ENCODE measurements at regions not wholly inside any gene's neighbourhood (a gene's known extent, or its start where the extent isn't known, plus 50 kb on each side); places are given as distances from the start of the nearest gene placed in this dataset.

DNA sequence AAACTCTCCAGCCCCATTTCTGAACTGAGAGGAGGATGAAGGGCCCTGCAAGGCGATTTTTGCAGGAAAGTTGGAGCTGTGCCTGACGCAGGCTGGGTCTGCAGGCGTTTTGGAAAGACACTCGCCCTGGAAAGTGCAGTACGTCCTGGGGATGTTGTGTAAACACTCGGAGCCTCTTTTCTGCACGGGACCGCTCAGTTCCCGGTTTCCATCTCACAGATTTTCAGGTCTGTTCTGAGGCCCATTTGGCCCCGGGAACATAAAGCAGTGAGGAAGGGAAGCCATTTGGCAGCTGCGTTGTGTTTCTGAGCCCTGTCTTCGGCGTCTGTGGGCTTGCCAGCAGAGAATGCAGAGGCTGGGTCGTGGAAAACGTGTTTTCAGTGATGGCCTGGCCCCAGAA lies 655.0 kb upstream of the MGMT start:
- WGBS, result 70% methylated on average over 15 of the region's 15 CpGs
- H3K4me3 ChIP-seq (ENCODE audit: low read depth in 1 of 3, low read length in 3 of 3), result no peak overlapping the region
- H3K9ac ChIP-seq (ENCODE audit: low read depth in 1 of 2, low read length in 2 of 2), result no peak overlapping the region
- H3K36me3 ChIP-seq (ENCODE audit: control insufficient read depth in 4 of 4, insufficient read depth in 3 of 4, low read depth in 1 of 4, low read length in 3 of 4), result no peaks in the 10 kb centered on the region
- TF ChIP-seq FOXA2 (IDR thresholded peaks at IDR 0.05) (no peak), FOXA1 (IDR thresholded peaks at IDR 0.05) (no peak), JUND (IDR thresholded peaks at IDR 0.05) (no peak), EGR1 (IDR thresholded peaks at IDR 0.05; ENCODE audit: low read depth in 2 of 2) (no peak), SP1 (IDR thresholded peaks at IDR 0.05) (no peak), RAD21 (IDR thresholded peaks at IDR 0.05) (no peak), HNF4G (IDR thresholded peaks at IDR 0.05) (no peak), RXRA (IDR thresholded peaks at IDR 0.05) (no peak), YY1 (IDR thresholded peaks at IDR 0.05) (no peak), GABPA (IDR thresholded peaks at IDR 0.05 in 1 of 2, conservative IDR thresholded peaks at IDR 0.05 in 1 of 2) (no peak), HNF4A (conservative IDR thresholded peaks at IDR 0.05) (no peak), NR2F2 (IDR thresholded peaks at IDR 0.05) (no peak), TAF1 (conservative IDR thresholded peaks at IDR 0.05) (no peak)
- TF ChIP-seq, protein P1, sequence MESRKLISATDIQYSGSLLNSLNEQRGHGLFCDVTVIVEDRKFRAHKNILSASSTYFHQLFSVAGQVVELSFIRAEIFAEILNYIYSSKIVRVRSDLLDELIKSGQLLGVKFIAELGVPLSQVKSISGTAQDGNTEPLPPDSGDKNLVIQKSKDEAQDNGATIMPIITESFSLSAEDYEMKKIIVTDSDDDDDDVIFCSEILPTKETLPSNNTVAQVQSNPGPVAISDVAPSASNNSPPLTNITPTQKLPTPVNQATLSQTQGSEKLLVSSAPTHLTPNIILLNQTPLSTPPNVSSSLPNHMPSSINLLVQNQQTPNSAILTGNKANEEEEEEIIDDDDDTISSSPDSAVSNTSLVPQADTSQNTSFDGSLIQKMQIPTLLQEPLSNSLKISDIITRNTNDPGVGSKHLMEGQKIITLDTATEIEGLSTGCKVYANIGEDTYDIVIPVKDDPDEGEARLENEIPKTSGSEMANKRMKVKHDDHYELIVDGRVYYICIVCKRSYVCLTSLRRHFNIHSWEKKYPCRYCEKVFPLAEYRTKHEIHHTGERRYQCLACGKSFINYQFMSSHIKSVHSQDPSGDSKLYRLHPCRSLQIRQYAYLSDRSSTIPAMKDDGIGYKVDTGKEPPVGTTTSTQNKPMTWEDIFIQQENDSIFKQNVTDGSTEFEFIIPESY (IDR thresholded peaks at IDR 0.05), result no peak
- TF ChIP-seq, protein P2, sequence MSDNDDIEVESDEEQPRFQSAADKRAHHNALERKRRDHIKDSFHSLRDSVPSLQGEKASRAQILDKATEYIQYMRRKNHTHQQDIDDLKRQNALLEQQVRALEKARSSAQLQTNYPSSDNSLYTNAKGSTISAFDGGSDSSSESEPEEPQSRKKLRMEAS (IDR thresholded peaks at IDR 0.05), result no peak
- TF ChIP-seq, protein P3, sequence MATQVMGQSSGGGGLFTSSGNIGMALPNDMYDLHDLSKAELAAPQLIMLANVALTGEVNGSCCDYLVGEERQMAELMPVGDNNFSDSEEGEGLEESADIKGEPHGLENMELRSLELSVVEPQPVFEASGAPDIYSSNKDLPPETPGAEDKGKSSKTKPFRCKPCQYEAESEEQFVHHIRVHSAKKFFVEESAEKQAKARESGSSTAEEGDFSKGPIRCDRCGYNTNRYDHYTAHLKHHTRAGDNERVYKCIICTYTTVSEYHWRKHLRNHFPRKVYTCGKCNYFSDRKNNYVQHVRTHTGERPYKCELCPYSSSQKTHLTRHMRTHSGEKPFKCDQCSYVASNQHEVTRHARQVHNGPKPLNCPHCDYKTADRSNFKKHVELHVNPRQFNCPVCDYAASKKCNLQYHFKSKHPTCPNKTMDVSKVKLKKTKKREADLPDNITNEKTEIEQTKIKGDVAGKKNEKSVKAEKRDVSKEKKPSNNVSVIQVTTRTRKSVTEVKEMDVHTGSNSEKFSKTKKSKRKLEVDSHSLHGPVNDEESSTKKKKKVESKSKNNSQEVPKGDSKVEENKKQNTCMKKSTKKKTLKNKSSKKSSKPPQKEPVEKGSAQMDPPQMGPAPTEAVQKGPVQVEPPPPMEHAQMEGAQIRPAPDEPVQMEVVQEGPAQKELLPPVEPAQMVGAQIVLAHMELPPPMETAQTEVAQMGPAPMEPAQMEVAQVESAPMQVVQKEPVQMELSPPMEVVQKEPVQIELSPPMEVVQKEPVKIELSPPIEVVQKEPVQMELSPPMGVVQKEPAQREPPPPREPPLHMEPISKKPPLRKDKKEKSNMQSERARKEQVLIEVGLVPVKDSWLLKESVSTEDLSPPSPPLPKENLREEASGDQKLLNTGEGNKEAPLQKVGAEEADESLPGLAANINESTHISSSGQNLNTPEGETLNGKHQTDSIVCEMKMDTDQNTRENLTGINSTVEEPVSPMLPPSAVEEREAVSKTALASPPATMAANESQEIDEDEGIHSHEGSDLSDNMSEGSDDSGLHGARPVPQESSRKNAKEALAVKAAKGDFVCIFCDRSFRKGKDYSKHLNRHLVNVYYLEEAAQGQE (IDR thresholded peaks at IDR 0.05), result no peak
- TF ChIP-seq, protein P4, sequence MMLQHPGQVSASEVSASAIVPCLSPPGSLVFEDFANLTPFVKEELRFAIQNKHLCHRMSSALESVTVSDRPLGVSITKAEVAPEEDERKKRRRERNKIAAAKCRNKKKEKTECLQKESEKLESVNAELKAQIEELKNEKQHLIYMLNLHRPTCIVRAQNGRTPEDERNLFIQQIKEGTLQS (IDR thresholded peaks at IDR 0.05), result no peak
- TF ChIP-seq, protein P5, sequence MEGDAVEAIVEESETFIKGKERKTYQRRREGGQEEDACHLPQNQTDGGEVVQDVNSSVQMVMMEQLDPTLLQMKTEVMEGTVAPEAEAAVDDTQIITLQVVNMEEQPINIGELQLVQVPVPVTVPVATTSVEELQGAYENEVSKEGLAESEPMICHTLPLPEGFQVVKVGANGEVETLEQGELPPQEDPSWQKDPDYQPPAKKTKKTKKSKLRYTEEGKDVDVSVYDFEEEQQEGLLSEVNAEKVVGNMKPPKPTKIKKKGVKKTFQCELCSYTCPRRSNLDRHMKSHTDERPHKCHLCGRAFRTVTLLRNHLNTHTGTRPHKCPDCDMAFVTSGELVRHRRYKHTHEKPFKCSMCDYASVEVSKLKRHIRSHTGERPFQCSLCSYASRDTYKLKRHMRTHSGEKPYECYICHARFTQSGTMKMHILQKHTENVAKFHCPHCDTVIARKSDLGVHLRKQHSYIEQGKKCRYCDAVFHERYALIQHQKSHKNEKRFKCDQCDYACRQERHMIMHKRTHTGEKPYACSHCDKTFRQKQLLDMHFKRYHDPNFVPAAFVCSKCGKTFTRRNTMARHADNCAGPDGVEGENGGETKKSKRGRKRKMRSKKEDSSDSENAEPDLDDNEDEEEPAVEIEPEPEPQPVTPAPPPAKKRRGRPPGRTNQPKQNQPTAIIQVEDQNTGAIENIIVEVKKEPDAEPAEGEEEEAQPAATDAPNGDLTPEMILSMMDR (IDR thresholded peaks at IDR 0.05; ENCODE audit: low read depth, low read length, missing input control), result no peak
- H3K27ac ChIP-seq (ENCODE audit: low read depth in 1 of 2, low read length in 2 of 2), result no peak overlapping the region
- peaks cover 0 to 4% (median 0%) of the 10 kb centered on the region in 4 donors for H3K27me3 ChIP-seq (ENCODE audit: control insufficient read depth in 4 of 4, insufficient read depth in 4 of 4, low read length in 3 of 4)
- no peak for DNase-seq (ENCODE audit: low spot score)
- peaks cover 0 to 3% (median 0%) of the 10 kb centered on the region in 4 donors for H3K9me3 ChIP-seq (ENCODE audit: control insufficient read depth in 4 of 4, low read length in 3 of 4)
- H3K4me1 ChIP-seq (ENCODE audit: control insufficient read depth in 4 of 4, insufficient read depth in 4 of 4, low read length in 3 of 4), result no peaks in the 10 kb centered on the region

All from liver (tissue), 8 donors.